Brain pericyte (primary cell): ENCODE measurements at regions not wholly inside any gene's neighbourhood (a gene's known extent, or its start where the extent isn't known, plus 50 kb on each side); places are given as distances from the start of the nearest gene placed in this dataset.
"Not testable (repeated sequence)": the region's sequence is repeated elsewhere in the genome, so short reads cannot be mapped to it uniquely, and the experiment has no call there.

Source experiments
- DNase-seq: peaks from one replicate; pipeline ENCODE4 v3.0.0-alpha.2; 2012; ENCODE audit warnings: low read depth, low spot score

- DNase-seq, result no peak
Measured at GRCh38 chr18:30705943-30706342, 336.6 kb downstream of the DSC3 start.

DNA sequence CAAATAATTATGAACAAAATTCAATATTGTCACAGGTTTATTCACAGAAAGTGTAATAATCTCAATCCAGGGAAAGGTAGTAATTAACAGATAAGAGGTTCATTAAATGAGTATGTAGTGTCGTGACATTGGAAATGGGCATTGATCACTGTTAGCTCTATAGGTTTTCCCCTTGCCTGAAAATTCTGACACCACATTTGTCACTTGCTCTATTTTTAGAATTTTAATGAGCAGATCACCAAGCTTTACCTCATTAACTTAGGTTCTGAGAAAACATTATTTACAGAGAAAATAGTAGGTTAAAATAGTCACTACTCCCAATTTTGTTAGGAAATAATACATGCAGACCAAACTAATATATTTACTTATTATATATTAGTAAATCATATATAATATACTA lies 344.0 kb downstream of the DSC3 start:
- DNase-seq, result no peak

- DNase-seq, result no peak
Measured at GRCh38 chr18:30696201-30696600, 346.3 kb downstream of the DSC3 start.

GRCh38 chr18:30694773-30695172 lies 347.8 kb downstream of the DSC3 start:
- no peak for DNase-seq

- DNase-seq, result no peak
Measured at GRCh38 chr18:30689216-30689615, 353.3 kb downstream of the DSC3 start.

DNA sequence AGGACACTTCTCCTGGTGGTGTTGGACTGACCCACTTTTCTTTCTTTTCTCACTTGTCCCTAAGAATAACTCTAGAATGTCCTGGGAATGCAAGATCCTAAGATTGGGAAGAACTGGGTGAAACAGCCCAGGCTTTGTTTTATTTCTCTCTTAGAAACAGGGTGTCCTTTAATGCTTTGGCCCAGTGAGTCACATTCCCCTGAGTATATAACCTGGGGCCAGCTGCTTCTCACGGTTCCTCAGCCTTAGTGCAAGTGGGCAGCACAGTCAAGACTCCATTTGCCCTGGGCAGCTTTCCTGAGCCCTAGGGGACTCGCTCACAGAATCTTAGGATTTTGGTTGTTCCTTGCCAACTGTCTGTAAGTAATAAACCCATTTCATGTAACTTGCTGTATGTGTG lies 355.0 kb downstream of the DSC3 start:
- DNase-seq, result no peak

GRCh38 chr18:30684825-30685481 lies 357.6 kb downstream of the DSC3 start:
- DNase-seq, result no peak

DNA sequence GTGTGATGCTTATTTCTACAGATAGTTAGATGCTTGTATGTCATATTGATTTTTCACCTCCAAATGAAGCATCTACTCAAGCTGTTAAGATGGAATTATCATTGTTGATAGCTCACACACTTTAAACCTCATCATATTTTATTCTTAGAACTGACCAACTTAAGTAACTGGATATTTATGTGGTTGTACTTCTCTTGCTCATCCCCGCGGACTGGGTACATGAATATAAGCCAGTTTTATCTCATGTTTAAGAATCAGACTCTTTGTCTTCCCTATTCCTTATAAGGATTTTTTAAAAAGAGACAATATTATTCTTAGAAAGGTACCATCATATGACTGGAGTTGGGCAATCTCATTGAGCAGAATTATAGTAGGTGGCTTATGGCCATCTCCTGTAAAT lies 358.7 kb downstream of the DSC3 start:
- no peak for DNase-seq

GRCh38 chr18:30682672-30683071 lies 359.9 kb downstream of the DSC3 start:
- no peak for DNase-seq

DNA sequence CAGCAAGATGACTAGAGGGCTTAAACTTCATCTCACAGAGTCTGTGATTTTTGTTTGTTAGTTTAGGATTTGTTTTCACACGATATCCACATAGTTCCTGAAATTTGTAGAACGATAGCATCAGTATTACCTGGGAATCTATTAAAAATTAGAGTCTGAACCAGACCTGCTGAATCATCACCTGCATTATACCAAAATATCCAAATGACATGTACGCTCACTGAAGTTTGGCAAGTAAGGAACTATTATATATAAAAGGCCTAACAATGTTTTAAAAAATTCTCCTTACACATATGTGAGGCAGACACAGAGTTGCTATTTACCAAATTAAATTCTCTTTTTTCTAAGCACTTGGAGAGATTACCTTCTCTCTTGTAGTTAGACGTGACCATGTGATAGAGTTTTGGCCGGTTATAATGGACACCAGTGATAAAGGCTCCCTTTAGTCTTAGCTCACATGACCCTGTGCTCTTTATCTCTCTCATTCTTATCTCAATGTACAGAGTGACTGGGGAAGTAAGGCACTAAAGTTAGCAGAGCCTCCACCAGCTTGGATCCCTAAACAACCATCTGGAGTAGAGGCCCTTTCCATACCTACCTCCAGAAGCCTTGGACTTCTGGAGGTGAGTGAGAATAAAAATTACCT lies 363.1 kb downstream of the DSC3 start:
- no peak for DNase-seq

- DNase-seq, result not testable (repeated sequence)
Measured at GRCh38 chr18:30677813-30678212, 364.7 kb downstream of the DSC3 start.

DNA sequence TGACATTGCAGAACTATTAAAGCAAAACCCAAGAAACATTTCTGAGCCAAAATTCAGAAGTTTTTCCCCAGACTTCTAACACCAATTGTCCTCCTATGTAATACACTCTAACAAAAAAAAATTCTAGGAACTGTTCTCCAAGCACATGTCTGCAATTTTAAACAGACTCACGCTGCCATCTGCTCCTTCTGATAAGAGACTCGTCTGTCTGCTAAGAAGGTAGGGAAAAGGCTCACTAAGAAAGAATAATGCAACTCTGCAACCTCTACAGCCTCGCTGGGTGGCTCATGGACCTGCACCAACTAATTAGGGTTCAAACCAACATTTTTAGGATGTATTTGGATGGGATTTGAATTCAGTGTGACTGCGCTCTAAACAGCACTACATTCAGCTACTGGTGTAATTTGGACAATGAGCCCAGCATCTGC lies 366.5 kb downstream of the DSC3 start:
- no peak for DNase-seq

GRCh38 chr18:30675493-30675892 lies 367.0 kb downstream of the DSC3 start:
- no peak for DNase-seq

GRCh38 chr18:30675072-30675471 lies 367.5 kb downstream of the DSC3 start:
- DNase-seq, result no peak

DNA sequence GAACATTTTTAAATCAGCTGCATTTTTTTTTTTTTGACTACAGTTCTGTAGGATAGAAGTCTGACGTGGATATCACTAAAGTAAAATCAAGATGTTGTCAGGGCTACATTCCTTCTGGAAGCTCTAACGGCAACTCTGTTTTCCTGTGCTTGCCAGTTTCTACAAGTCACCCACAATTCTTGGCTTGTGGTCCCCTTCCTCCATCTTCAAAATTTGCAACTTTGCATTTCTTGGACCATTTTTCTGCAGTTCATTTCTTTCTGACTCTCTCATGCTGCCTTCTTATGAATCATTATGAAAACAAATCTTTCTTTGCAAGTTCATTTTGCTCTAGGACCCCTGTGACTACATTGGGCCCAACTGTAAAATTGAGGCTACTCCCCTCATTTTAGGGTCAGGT lies 367.9 kb downstream of the DSC3 start:
- no peak for DNase-seq

GRCh38 chr18:30672439-30672838 lies 370.1 kb downstream of the DSC3 start:
- DNase-seq, result not testable (repeated sequence)

DNA sequence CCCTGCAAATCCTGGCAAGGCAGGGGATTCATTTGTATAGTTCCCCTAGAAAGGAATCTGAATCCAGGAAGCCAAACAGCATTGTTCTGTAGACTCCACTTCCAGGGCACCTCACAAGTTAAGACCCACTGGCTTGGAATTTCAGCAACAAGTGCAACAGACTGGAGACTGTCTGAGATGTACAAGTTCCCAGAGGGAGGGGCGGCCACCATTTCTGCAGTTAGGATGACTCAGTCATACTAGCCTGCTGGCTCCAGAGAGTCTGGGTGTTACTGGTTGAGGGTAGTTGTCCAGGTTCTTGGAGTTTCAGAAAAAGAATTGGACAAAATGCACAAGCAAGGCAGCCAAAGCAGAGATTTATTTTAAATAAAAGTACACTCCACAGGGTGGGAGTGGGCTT lies 384.2 kb downstream of the DSC3 start:
- DNase-seq, result no peak

- no peak for DNase-seq
Measured at GRCh38 chr18:30652387-30652786, 390.2 kb downstream of the DSC3 start.

GRCh38 chr18:30650499-30650898 lies 392.0 kb downstream of the DSC3 start:
- DNase-seq, result no peak

GRCh38 chr18:30644158-30644557 lies 398.4 kb downstream of the DSC3 start:
- DNase-seq, result no peak

DNA sequence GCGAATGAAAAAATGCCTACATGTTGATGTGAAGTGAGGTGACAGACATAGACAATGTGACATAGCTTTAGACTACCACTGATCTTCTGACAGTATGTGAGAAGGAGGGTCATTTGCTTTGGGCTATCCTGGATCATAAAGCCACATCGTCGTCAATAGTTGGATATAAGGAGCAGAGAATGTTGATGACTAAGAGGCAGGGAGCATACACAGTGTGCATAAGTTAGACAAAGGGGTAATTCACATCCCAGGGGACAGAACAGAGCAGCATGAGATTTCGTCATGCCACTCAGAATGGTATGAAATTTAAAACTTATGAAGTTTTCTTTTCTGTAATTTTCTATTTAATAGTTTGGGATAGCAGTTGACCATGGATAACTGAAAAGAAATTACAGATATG lies 403.2 kb downstream of the DSC3 start:
- DNase-seq, result no peak

DNA sequence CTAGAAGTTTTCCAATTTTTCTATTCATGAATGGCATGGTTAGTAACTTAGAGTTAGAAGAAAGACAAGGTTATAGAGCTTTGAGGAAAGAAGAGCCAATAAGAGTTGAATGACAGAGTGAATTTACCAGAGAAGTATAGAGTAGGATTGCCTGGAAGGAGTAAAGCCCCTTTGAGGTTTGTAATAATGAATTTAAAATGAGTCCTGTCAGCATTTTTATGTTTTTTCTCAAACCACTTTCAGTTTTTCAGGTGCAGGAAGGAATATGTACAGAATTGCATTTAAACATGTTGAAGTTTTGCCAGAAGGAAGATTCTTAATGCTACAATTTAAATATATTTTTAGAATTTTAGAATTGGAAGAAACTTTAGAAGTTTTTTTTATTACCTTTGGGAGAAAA lies 408.3 kb downstream of the DSC3 start:
- DNase-seq, result no peak

- DNase-seq, result no peak
Measured at GRCh38 chr18:30632071-30632698, 410.4 kb downstream of the DSC3 start.
